Sciatic nerve (tissue), 2 donors: ENCODE measurements at regions not wholly inside any gene's neighbourhood (a gene's known extent, or its start where the extent isn't known, plus 50 kb on each side); places are given as distances from the start of the nearest gene placed in this dataset.
"Not testable (repeated sequence)": the region's sequence is repeated elsewhere in the genome, so short reads cannot be mapped to it uniquely, and the experiment has no call there.

Experiments used
- ATAC-seq: fragments of 200-7000 bp; cut with Tn5 transposase; one replicate; pipeline ENCODE4 v1.9.1; 2020; ENCODE audit warnings: mild to moderate bottlenecking, moderate library complexity
- DNase-seq: peaks from one replicate; pipeline ENCODE4 v3.0.0-alpha.2; 2020; ENCODE audit warnings: low spot score
- intact Hi-C: fragments of 100-400 bp; cut with DNase I; formaldehyde crosslinking; loops from one replicate; pipeline ENCODE4 v1.14.2; 2022
- donor health status: DM: no; HTN: no; CAD: no.
- donor health status: DM: no; HTN: no; CAD: no.

DNA sequence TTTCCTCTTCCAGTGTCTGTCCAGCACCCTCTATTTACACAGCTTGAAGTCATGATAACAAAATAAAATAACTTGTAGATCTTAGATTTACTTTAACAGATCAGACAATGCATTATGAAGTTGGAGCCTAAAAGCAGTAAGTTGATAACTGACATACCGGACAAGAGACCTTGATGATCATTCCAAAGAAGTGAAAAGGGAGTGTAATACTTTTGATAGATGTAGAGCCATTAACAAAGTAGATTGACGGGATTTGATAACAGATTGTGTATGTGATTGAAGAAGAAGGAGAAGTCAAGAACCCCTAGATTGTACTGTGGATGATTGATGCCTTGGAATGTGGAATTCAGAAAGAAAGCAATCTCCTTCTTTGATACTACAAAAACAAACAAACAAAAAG lies 403.8 kb upstream of the MGAT4C start:
- no peak for DNase-seq
- ATAC-seq = no peak
- intact Hi-C loops = no loop called here

DNA sequence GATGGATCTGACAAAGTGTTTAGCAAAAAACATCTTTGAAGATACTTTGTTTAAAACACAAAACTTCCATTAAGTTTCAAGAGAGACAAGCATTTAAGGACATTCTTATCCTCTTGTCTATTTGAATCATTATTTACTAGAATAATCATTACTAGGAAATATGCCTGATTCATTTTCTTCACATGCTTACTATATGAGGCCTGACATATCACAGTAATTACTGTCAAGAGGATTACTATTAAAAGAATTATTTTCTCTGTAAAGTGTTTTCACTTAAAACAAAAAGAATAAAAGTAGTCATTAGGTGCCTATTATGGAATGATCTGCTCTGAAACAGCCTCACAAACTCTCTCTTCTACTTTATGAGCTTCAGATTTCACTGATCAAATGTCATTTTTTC lies 402.1 kb upstream of the MGAT4C start:
- intact Hi-C loops = no loop called here

DNA sequence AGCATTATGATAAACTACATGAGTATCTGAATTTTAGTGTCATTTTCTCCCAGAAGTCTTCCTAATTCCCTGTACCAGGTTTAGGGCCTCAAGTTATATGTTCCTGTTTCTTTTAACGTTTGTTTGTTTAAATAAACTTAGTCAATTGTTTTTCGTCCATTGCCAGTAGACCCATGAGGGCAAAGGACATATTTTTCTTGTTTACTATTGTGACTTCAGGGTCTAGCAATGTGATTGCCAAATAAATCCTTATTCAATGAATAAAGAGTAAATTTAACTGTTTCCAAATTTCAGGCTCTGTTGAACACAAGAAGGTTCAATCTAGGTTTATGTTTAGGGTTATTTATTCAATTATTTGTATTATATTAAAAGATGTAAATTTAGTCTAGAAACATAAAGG lies 391.6 kb upstream of the MGAT4C start:
- intact Hi-C loops = no loop called here
- no peak for DNase-seq
- ATAC-seq = no peak

More for the DNA sequence above, 402.1 kb upstream of the MGAT4C start:
- ATAC-seq = no peak
- no peak for DNase-seq

DNA sequence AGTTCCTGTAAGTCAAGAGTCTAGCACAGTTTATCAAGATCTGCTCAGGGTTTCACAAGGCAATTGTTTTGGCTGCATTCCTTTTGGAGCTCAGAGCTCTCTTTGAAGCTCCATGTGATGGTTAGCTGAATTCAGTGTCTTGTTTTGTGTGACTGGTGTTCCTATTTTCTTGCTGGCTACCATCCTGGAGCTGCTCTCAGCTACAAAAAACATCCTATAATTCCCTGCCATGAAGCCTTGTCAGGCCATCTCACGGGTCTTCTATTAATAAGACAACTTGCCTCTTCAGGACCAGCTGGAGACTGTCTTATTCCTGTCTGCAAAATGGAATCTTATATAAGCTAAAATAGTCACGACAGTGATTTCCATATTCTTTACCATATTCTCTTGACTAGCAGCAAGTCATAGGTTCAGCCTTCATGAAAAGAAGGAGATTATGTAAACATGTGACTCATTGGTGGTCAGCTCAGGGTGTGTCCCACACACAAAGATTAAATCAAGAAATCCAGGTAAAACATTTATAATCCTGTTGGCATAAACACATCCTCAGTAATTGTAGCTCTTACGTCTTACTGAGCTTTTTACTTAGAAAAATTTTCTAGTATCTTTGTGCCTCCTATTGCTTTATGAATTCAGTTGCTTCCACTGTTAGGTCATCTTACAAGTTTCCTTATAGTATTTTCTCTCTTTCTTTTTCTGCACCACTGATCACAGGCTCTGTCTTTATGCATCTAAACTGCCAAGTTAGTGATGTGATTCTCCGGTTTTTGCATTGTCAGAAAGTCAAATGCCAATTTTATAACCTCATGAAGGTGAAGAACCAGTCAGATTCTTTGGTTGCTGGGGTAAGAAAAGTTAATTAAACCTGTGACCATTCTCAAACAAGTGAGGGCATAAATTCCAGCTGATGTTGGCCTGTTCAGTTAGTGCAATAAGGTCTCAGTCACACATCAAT lies 378.5 kb upstream of the MGAT4C start:
- ATAC-seq (no peak), DNase-seq (no peak)
- intact Hi-C loops = no loop called here

DNA sequence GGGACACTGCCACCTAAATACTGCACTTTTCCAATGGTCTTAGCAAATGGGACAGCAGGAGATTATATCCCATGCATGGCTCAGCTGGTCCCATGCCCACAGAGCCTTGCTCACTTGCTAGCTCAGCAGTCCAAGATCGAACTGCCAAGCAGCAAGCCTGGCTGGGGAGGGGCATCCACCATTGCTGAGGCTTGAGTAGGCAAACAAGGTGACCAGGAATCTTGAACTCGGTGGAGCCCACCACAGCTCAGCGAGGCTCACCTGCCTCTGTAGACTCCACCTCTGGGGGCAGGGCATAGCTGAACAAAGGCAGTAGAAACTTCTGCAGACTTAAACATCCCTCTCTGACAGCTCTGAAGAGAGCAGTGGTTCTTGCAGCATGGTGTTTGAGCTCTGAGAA lies 370.8 kb upstream of the MGAT4C start:
- ATAC-seq = no peak
- DNase-seq = no peak
- intact Hi-C loops = no loop called here

DNA sequence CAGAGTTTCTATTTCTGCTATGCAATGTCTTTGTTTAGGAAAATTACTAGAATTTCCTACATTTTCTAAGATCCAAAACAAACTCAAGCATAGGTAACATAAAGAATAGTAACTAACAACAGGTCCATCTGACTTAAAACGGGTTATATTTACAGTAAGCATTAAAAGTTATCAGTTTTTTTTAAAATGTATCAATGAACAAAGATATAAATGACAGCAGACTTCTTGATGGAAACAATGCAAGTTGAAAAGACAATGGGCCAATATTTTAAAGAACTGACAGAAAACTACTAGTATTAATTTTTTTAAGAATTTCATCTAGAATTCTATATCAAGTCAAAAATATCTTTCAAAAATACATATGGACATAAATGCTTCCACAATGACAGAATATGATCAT lies 367.1 kb upstream of the MGAT4C start:
- ATAC-seq (no peak), DNase-seq (no peak)
- intact Hi-C loops = no loop called here

DNA sequence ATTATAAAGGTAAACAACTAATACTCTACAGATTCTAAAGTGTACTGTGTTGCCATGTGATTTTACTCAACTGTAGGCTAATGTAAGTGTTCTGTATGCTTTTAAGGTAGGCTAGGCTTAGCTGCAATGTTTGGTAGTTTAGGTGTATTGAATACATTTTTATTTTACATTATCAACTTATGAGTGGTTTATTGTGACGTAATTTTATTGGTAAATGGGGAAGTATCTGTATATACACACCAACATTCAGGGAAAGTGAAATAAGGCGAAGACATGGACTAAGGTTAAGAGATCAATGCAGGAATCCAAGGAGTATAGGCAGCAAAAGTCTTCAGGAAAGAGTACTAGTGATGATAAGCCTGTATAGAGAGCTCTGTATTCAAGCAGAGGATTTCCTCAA lies 365.8 kb upstream of the MGAT4C start:
- ATAC-seq = no peak
- DNase-seq = no peak
- intact Hi-C loops = no loop called here

DNA sequence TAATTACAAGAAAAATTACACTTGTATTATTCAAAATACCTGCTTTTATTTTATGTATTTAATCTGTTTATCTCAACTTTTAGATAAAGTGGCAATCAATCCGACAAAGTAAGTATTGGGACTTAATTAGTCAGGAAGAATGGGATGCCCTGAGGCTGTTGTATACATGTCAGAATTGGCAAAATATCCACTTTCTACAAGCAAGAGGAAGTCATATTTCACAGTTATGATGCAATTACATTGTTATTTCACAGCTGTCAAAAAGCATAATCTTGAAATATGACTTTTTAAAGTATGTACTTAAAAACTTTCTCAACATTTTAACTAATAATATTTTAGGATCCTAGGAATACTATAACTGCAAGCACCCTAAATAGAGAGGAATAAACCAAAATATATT lies 357.1 kb upstream of the MGAT4C start:
- intact Hi-C loops = no loop called here
- ATAC-seq = no peak

DNA sequence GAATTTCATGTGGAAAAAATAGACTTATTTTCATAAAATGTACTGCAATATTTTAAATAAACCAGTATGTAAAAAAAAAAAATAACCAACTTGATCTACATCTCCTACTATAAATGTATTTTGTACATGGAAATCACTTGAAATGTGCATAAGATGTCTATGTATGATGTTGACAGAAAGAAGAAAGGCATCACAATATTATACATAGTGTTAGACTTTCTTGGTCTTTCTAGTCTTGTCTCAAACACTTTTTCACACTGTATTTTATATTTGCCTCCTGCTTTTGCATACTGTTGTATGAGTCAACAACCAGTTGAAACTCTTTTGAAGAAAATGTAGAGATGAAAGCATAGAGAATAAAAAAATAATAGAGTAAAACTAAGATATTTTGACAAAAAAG lies 352.4 kb upstream of the MGAT4C start:
- intact Hi-C loops = no loop called here
- ATAC-seq (no peak), DNase-seq (no peak)

More for the DNA sequence above, 357.1 kb upstream of the MGAT4C start:
- DNase-seq = no peak

DNA sequence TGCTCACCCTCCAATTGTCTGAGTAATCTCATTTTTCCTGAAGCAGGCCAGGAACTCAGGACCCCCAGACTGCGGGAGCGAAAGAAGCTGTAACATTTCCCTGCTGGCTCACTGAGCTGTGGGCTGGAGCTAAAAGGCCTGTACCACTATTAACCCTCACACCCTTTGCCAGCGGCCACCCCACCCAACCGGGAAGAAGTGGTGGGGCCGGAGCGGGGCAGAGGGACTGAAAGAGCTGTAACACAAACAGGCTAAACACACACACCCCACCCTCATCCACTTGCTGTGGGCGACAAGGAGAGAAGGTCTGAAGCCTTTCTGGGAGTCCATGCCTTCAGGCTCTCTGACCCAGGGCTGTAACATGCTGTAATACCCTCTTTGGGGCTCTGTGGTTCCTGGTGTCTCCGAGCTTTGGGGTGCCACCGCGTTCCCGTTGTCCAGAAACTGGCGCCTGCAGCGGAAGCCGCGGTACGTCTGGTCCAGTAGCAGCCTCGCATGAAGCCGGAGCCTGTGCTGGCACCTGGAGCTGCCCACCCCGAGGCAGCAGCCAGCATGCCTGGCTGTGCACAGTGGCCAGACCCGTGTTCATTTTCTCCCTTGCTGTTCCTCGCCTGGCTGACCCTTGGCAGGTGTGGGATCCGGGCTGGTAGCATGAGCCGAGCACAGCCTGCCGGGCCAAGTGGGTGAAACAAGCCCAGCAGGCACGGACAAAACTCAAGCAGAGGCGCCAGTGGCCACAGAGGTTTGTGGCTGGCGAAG lies 345.5 kb upstream of the MGAT4C start:
- ATAC-seq (no peak), DNase-seq (peak; percentile 52)
- intact Hi-C loops = no loop called here

DNA sequence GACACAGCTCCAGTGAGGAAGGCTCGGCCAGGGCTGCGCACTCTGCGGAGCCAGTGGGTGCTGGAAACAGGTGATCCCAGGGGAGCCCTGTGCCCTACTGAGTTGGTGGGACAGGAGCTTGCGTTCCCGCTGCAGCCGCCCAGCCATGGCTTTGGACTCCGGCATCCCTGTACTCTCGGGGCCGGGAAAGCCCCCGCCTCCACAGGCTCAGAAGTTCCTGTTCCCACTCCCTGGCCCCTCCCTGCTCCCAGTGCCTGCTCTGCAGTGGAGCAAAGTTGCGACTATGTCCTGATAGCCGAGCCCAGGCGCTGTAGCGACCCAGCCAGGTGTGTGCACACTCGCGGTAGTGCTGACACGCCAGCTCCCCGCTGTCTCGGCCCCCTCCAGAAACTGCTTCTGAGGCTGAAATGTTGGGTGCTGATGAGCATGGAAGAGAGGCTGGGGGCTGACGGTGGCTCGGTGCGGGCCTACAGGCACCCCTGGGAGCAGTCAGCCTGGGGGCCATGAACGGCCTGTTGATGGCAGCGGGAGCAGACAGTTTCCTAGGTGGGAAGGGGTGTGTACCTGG lies 344.6 kb upstream of the MGAT4C start:
- intact Hi-C loops = no loop called here
- ATAC-seq (no peak), DNase-seq (peak; percentile 37)

DNA sequence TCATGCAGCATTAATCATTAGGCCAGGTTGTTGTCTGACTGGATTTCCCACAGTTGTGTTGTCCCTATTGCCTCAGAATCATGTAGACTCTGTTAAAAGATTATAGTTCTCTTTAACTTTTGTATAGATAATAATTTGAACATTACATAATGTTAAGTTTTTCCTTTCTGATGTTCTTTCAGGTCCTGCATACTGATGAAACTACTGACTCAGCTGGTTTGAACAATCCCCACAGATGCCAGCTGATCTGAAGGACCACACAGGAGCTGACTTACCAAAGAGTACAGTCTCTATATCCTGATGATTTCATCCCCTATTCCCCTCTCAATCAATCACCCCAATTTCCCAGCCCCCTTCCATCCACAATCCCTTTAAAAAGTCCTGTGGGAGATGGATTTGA lies 341.2 kb upstream of the MGAT4C start:
- DNase-seq (no peak), ATAC-seq (no peak)
- intact Hi-C loops = no loop called here

DNA sequence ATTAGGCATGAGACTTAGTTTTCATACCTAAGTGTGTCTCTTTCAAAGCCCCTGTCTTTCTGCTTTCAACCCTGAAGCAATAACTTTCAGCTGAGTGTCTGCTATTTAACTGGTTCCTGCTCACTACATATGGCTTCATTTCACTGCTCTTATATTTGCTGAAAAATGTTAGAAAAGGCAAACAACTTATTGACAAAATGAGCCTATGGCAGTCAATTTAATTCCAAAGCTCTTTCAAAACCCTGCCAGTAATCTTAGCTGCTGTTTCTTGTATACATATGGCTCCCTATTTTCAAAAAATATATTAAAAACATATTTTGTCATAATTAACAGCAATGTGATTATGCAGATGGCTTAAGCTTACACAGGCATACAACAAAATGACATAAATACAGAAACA lies 334.1 kb upstream of the MGAT4C start:
- no peak for ATAC-seq
- no peak for DNase-seq
- intact Hi-C loops = no loop called here

DNA sequence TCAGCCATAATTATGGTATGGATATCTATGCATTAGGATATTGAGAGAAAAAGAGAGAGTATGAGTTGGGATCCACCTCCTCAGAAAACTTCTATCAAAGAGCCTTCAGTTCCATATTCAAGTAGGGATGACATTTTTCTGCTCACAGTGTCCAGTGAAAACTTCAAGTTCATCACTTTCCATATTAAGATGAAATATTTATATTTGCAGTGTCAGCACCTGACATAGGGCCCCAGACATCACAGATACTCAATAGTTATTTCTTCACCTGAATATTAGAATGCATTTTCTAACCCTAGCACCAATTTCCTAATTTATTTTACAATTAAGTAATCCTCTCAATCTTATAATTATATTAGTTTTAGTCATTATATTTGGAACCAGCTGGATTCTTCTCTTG lies 318.0 kb upstream of the MGAT4C start:
- intact Hi-C loops = no loop called here
- DNase-seq (no peak), ATAC-seq (no peak)

DNA sequence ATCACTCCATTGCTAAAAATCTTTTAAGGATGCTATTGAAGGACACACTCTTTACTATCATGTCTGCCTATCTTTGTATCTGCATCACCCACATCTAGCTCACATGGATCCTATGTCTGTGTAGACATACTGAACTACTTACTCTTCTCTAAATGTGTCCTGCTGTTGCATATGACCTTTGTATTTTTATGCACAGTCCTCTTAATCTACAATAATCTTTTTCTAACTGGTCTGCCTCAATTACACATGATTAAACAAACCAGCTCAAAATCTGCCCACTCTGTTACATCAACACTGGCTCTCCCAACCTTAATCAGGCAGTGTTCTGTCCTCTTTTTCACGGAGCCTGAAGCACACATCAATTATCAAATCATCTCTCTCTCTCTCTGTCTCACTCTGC lies 316.3 kb upstream of the MGAT4C start:
- ATAC-seq (no peak), DNase-seq (no peak)
- intact Hi-C loops = no loop called here

DNA sequence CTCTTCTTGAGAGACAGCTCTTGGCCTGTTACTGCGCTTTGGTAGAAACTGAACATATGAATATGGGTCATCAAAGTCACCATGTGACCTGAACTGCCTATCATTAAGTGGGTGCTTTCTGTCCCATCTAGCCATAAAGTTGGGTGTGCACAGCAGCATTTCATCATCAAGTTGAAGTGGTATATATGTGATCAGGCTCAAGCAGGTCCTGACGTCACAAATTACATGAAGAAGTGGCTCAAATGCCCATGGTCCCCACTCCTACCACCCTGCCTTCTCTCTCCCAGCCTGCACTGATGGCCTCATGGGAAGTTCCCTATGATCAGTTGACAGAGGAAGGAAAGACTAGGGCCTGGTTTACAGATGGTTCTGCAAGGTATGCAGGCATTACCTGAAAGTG lies 308.8 kb upstream of the MGAT4C start:
- no peak for ATAC-seq
- intact Hi-C loops = no loop called here

DNA sequence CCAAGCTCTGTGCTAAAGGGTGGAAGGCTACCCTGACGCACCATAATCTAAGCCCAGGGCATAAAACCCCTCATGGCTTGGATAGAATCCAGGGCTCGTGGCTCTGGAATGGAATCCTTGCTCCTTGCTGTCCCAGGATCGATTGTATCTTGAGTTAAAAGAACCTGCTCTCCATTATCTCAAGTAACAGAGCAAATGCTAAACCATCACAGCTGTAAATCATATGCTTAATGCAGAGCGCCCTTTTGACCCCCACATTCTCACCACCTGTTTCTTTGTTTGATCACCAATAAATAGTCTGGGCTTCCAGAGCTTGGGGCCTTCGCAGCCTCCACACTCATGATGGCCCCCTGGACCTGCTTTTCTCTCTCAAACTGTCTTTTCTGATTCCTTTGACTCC lies 299.3 kb upstream of the MGAT4C start:
- ATAC-seq, DNase-seq, intact Hi-C loops: not testable (repeated sequence)

More for the DNA sequence above, 308.8 kb upstream of the MGAT4C start:
- no peak for DNase-seq

DNA sequence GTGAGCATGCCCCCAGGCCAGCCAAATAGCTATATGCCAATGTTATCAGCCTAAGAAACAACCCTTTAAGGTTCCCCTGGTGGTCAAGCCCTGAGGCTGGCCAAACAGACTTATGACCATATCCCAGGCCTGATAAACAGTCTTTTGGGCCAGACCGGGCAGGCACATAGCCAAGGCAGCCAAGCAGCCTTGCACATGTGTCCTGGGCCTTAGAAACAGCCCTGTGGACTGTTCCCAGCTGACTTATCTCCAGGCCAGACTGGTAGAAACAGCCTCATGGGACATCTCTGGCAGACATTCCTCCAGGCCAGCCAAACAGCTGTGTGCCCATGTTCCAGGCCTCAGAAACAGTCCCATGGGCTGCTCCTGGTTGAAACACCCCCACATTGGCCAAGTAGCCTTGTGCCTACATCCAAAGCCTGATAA lies 295.0 kb upstream of the MGAT4C start:
- ATAC-seq (peak; percentile 65), DNase-seq (no peak)
- intact Hi-C loops = no loop called here

DNA sequence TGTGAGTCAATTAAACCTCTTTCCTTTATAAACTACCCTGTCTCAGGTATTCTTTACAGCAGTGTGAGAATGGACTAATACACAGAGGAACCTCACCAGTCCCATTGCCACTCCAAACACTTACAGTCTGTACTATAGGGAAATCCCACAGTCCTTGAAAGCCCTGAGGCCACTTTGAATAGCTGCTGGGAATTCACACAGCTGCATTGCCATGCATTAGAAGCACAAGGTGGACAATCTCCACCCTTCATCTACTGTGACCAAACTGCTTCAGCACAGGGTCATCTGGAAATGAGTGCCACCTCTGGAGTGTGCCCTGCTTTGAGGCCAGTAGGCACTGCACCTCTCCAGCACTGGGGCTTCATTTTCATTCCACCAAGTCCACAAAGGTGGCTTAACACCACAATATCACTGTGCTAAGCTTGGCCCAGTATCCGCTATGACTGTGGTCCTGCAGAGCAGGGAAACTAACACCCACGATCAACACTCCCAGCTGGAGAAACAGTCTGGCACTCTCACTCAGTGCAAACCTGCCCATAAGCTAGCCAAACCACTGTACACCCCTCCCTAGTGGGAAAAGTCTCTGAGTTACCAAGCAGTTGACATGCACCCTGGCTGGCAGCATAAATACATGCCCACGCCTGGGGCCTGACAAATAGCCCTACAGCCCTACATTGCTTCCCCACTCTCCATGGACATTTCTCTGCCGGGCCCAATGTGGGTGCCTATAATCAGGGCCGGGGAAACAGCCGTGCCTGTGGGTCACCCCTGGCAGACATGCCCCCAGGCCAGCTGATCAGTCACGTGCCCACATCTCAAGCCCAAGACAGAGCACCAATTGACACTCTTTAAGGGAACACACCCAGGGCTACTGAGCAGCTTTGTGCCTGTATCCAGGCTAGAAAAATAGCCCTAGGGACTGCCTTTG lies 294.3 kb upstream of the MGAT4C start:
- intact Hi-C loops = no loop called here
- DNase-seq = no peak
- peak; percentile 32 for ATAC-seq
